C4-2B (cell line): ENCODE measurements at regions not wholly inside any gene's neighbourhood (a gene's known extent, or its start where the extent isn't known, plus 50 kb on each side); places are given as distances from the start of the nearest gene placed in this dataset.
"Not testable (repeated sequence)": the region's sequence is repeated elsewhere in the genome, so short reads cannot be mapped to it uniquely, and the experiment has no call there.

Experiments used
- H3K27ac ChIP-seq: fragments of 450-650 bp; 2 replicates; pipeline ENCODE4 v1.5.1; 2017
- CTCF ChIP-seq: fragments of 450-650 bp; conservative IDR thresholded peaks from 2 replicates; pipeline ENCODE4 v1.5.1; 2017; ENCODE audit warnings: mild to moderate bottlenecking
- ZFX ChIP-seq: fragments of 450-650 bp; IDR thresholded peaks from 2 replicates; pipeline ENCODE4 v1.6.1; 2017

GRCh38 chr6:164344801-164345291 is 930.3 kb downstream of the QKI start:
- no peak for TF ChIP-seq CTCF
- no peak for TF ChIP-seq ZFX
- H3K27ac ChIP-seq: no peak overlapping the region

GRCh38 chr6:164339442-164339841 is 924.9 kb downstream of the QKI start:
- H3K27ac ChIP-seq: not testable (repeated sequence)

GRCh38 chr6:164337925-164338397 is 923.4 kb downstream of the QKI start:
- H3K27ac ChIP-seq: no peak overlapping the region
- TF ChIP-seq CTCF (no peak), ZFX (no peak)

- H3K27ac ChIP-seq: no peak overlapping the region
- TF ChIP-seq CTCF (no peak), ZFX (no peak)
Measured at GRCh38 chr6:164337024-164337924, 922.8 kb downstream of the QKI start.

- H3K27ac ChIP-seq: no peak overlapping the region
- TF ChIP-seq ZFX (no peak), CTCF (no peak)
Measured at GRCh38 chr6:164336455-164336854, 921.9 kb downstream of the QKI start.

GRCh38 chr6:164331026-164331425 is 916.5 kb downstream of the QKI start:
- no peak overlapping the region for H3K27ac ChIP-seq

GRCh38 chr6:164325168-164325567 is 910.6 kb downstream of the QKI start:
- no peak for TF ChIP-seq CTCF
- TF ChIP-seq ZFX: no peak
- H3K27ac ChIP-seq: no peak overlapping the region

More at GRCh38 chr6:164331026-164331425, 916.5 kb downstream of the QKI start:
- TF ChIP-seq CTCF: no peak
- no peak for TF ChIP-seq ZFX

- TF ChIP-seq CTCF (no peak), ZFX (no peak)
- H3K27ac ChIP-seq: no peak overlapping the region
Measured at GRCh38 chr6:164322533-164322932, 908.0 kb downstream of the QKI start.
